Left lung (tissue), 4 donors: ENCODE measurements at regions not wholly inside any gene's neighbourhood (a gene's known extent, or its start where the extent isn't known, plus 50 kb on each side); places are given as distances from the start of the nearest gene placed in this dataset.

Experiments used
- ATAC-seq: fragments of 200-7000 bp; cut with Tn5 transposase; one replicate; pipeline ENCODE4 v1.9.1; 2020; ENCODE audit warnings: moderate library complexity
- DNase-seq, 4 donors: peaks; one replicate each; pipeline ENCODE4 v3.0.0-alpha.2; 2013 to 2020
- H3K27ac ChIP-seq, 2 donors: fragments of 200-600 bp; sonication (generic) in 1 of 2; one replicate each; pipeline versions ENCODE4 v1.5.0 to v1.8.0; 2020 to 2021
- H3K27me3 ChIP-seq, 2 donors: fragments of 200-600 bp; sonication (generic) in 1 of 2; one replicate each; pipeline versions ENCODE4 v1.5.0 to v1.8.0; 2020 to 2021
- H3K36me3 ChIP-seq, 2 donors: fragments of 200-600 bp; sonication (generic) in 1 of 2; one replicate each; pipeline versions ENCODE4 v1.5.0 to v1.8.0; 2020 to 2021
- H3K4me1 ChIP-seq, 2 donors: fragments of 200-600 bp; one replicate each; pipeline ENCODE4 v1.8.0; 2021
- H3K4me3 ChIP-seq, 2 donors: fragments of 200-600 bp; sonication (generic) in 1 of 2; one replicate each; pipeline versions ENCODE4 v1.5.0 to v1.8.0; 2020 to 2021; ENCODE audit warnings: mild to moderate bottlenecking in 1 of 2
- H3K9me3 ChIP-seq, 2 donors: fragments of 200-600 bp; sonication (generic) in 1 of 2; one replicate each; pipeline versions ENCODE4 v1.5.0 to v1.8.0; 2020 to 2021
- intact Hi-C, 2 donors: fragments of 100-400 bp; cut with DNase I; formaldehyde crosslinking; loops; one replicate each; pipeline versions ENCODE4 v1.11.2 to v1.14.2; 2022
- TF ChIP-seq, protein P1 (sequence below), 2 donors: fragments of 200-600 bp; sonication (generic) in 1 of 2; IDR thresholded peaks; one replicate each; pipeline versions ENCODE4 v1.5.0 to v1.8.0; 2021; ENCODE audit warnings: antibody characterized with exemption in 2 of 2
- donor health status: DM: no; HTN: yes; CAD: no.
- donor health status: DM: no; HTN: no; CAD: no.

DNA sequence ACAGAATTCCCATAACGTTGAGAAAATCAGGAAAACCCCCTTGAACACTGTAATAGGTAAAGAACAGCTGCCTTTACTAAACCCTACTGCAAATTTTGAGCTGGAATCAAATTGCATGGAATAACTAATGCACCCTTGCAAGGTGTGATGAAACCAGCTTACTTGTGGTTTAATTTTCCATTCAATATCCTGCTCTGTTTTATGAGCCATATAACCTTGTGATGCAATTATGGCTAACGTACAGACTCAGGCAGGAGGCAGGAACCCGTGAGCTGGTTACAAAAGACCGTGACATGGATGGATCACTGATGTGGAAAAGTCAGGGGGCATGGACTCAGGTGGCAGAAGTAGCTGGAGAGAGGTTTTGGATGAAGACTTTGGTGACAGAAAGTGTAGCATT is 438.6 kb downstream of the COG6 start:
- ATAC-seq (no peak), DNase-seq (no peak)
- intact Hi-C loops: no loop called here
- no peak overlapping the region for H3K4me3 ChIP-seq
- H3K27ac ChIP-seq: no peak overlapping the region
- TF ChIP-seq, protein P1, sequence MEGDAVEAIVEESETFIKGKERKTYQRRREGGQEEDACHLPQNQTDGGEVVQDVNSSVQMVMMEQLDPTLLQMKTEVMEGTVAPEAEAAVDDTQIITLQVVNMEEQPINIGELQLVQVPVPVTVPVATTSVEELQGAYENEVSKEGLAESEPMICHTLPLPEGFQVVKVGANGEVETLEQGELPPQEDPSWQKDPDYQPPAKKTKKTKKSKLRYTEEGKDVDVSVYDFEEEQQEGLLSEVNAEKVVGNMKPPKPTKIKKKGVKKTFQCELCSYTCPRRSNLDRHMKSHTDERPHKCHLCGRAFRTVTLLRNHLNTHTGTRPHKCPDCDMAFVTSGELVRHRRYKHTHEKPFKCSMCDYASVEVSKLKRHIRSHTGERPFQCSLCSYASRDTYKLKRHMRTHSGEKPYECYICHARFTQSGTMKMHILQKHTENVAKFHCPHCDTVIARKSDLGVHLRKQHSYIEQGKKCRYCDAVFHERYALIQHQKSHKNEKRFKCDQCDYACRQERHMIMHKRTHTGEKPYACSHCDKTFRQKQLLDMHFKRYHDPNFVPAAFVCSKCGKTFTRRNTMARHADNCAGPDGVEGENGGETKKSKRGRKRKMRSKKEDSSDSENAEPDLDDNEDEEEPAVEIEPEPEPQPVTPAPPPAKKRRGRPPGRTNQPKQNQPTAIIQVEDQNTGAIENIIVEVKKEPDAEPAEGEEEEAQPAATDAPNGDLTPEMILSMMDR (IDR thresholded peaks at IDR 0.05): no peak
- H3K4me1 ChIP-seq: no peaks in the 10 kb centered on the region
- H3K36me3 ChIP-seq: no peaks in the 10 kb centered on the region
- H3K27me3 ChIP-seq: no peaks in the 10 kb centered on the region
- H3K9me3 ChIP-seq: peaks cover 0 to 3% of the 10 kb centered on the region in 2 donors

DNA sequence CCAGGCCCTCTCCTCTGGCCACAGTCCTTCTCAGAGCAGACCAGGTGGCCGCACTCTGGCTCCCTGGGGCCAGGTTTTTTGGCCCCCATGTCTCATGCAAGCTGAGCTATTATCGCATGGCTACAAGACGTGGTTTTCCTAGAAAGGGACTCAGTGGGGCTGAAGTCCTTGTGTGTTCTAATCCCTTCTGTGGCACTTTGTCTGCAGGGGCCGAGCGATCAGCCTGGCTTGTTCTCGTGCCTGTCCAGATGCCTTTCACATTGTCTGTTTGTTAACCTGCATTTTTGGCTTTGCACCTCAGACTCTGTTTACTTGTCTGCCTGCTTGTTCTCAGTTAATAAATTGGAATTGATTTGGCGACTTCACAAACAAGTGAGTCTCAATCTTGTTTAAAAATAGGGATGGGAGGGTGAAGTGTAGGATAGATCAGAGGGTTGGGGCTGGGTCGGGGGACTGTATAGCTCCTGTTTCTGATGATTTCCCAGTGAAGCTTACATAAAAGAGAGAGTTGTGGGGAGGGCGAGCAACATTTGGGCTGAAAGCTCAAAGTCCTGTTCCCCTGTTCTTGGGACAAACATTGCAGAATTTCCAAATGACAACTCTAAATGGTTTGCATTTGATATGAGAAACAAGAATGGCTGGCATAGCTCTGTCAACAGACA is 440.4 kb downstream of the COG6 start:
- no peak for DNase-seq
- intact Hi-C loops: no loop called here
- Histone ChIP-seq H3K27me3 (no peaks in the 10 kb centered on the region), H3K4me1 (no peaks in the 10 kb centered on the region), H3K27ac (no peak overlapping the region), H3K4me3 (no peak overlapping the region), H3K36me3 (no peaks in the 10 kb centered on the region), H3K9me3 (peaks cover 0 to 9% of the 10 kb centered on the region in 2 donors)
- ATAC-seq: no peak
- TF ChIP-seq, protein P1 (IDR thresholded peaks at IDR 0.05): no peak

DNA sequence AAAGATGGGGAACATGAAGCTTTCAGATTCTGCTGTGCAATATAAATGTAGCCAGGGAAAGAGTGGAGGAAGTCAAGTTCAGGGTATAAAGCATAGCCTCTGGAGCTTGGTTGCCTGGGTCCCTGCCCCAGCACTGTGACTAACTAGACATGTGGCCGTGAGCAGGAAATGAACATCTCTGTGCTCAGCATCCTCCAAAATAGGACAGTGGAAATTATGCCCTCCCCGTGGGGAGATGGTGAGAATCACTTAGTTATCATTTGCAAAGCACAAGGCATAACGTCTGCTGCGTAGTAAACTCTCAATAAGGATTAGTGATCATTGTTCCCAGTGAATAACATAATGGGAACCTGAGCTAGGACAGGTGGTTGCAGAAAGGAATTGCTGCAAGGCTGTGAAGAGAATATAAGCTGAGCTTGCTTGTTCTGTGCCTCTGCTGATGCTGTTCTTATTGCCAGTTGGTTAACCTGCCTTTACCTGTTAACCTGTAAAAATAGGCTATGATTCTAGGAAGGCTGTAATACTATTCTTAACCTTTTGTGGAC is 441.0 kb downstream of the COG6 start:
- Histone ChIP-seq H3K4me3 (no peak overlapping the region), H3K36me3 (no peaks in the 10 kb centered on the region), H3K27ac (no peak overlapping the region), H3K9me3 (peaks cover 0 to 9% of the 10 kb centered on the region in 2 donors), H3K27me3 (no peaks in the 10 kb centered on the region), H3K4me1 (no peaks in the 10 kb centered on the region)
- intact Hi-C loops: no loop called here
- TF ChIP-seq, protein P1 (IDR thresholded peaks at IDR 0.05): no peak
- ATAC-seq (no peak), DNase-seq (no peak)

DNA sequence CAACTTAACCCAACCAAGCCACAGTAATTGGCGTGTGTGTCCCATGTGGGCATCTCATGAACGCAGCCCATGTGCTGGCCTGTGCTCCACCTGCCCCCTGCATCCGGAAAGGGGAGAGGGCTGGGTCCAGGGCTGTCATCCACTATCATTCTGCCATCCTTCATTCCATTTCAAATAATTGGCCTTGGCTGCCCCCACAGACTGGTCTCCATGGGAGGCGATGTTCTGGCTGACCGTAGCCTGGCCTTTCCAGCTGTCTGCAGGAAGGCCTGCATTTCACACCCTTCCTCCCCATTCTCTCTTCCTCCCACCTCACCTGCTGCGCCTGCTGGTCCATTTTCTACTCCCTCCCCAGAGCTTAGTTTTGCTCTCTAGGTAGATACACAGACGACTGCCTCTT is 442.8 kb downstream of the COG6 start:
- no peak for ATAC-seq

DNA sequence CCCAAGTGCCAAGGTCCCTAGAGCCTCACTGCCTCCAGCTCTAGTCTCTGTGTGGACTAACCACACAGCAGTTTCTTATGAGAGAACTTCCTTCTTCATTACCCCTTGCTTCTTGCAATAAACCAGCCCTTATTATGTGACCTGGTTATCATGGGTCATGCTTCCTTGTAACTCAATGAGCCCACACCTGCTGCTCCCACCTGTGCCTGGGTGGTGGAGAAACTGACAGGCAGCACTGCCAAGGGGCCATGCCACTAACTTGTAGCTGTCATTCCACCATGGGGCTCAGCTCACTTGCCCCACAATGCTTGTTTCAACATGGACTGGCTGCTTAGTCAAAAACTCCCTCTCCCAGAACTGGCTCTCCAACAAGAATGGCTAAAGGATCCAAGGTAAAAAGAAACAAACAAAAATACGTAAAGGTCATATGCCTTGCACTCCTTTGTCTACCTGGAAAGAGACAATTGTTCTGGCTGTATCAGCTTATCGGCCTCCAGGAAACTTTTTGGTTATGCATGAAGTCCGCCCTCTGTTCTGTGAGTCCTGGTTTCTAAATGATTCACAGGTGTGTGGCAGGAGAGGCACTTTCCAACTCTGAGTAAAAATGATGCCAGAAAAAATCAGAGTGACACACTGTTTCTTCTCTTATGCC is 446.4 kb downstream of the COG6 start:
- intact Hi-C loops: no loop called here
- ATAC-seq: no peak
- H3K27ac ChIP-seq: no peak overlapping the region
- H3K27me3 ChIP-seq: no peaks in the 10 kb centered on the region
- no peaks in the 10 kb centered on the region for H3K36me3 ChIP-seq
- no peaks in the 10 kb centered on the region for H3K4me1 ChIP-seq
- peaks cover 0 to 9% of the 10 kb centered on the region in 2 donors for H3K9me3 ChIP-seq
- no peak overlapping the region for H3K4me3 ChIP-seq
- TF ChIP-seq, protein P1 (IDR thresholded peaks at IDR 0.05): no peak
- no peak for DNase-seq

More for the DNA sequence above, 442.8 kb downstream of the COG6 start:
- DNase-seq: peak in 1 of 4 donors; percentile 40
- TF ChIP-seq, protein P1 (IDR thresholded peaks at IDR 0.05): no peak
- no peaks in the 10 kb centered on the region for H3K27me3 ChIP-seq
- H3K4me1 ChIP-seq: no peaks in the 10 kb centered on the region
- no peak overlapping the region for H3K4me3 ChIP-seq
- H3K27ac ChIP-seq: no peak overlapping the region
- intact Hi-C loops: no loop called here
- H3K36me3 ChIP-seq: no peaks in the 10 kb centered on the region
- peaks cover 0 to 9% of the 10 kb centered on the region in 2 donors for H3K9me3 ChIP-seq
